MM.1S (cell line): ENCODE measurements at regions not wholly inside any gene's neighbourhood (a gene's known extent, or its start where the extent isn't known, plus 50 kb on each side); places are given as distances from the start of the nearest gene placed in this dataset.

Experiments
- DNase-seq: peaks from one replicate; pipeline ENCODE4 v3.0.0-alpha.2; 2015
- H2AFZ ChIP-seq: fragments of 300-600 bp; sonication (generic); 2 replicates; pipeline ENCODE4 v1.6.0; 2016; ENCODE audit warnings: antibody characterized with exemption, low read length
- H3F3A ChIP-seq: fragments of 300-600 bp; sonication (generic); 2 replicates; pipeline ENCODE4 v1.6.1; 2016; ENCODE audit warnings: mild to moderate bottlenecking, antibody characterized with exemption, low read length, moderate library complexity, mixed read lengths; ENCODE audit not compliant: insufficient read depth
- H3K27ac ChIP-seq: fragments of 300-600 bp; sonication (generic); 2 replicates; pipeline ENCODE4 v1.5.1; 2016; ENCODE audit warnings: mild to moderate bottlenecking, low read length
- H3K27me3 ChIP-seq: fragments of 300-600 bp; sonication (generic); replicated peaks from 2 replicates; pipeline ENCODE4 v1.6.0; 2016; ENCODE audit warnings: low read length; ENCODE audit not compliant: insufficient read depth
- H3K36me3 ChIP-seq: fragments of 300-600 bp; sonication (generic); replicated peaks from 2 replicates; pipeline ENCODE4 v1.6.1; 2016; ENCODE audit warnings: mild to moderate bottlenecking, low read length, mixed read lengths; ENCODE audit not compliant: insufficient read depth
- H3K4me1 ChIP-seq: fragments of 300-600 bp; sonication (generic); 2 replicates; pipeline ENCODE4 v1.6.1; 2016; ENCODE audit warnings: low read length, mixed read lengths
- H3K4me2 ChIP-seq: fragments of 300-600 bp; sonication (generic); 2 replicates; pipeline ENCODE4 v1.6.0; 2016; ENCODE audit warnings: low read depth, low read length
- H3K4me3 ChIP-seq: fragments of 300-600 bp; sonication (generic); 2 replicates; pipeline ENCODE4 v1.5.1; 2016; ENCODE audit warnings: low read length, mixed read lengths
- H3K79me2 ChIP-seq: fragments of 300-600 bp; sonication (generic); 2 replicates; pipeline ENCODE4 v1.6.1; 2016; ENCODE audit warnings: mixed run types, low read length, mixed read lengths
- H3K9ac ChIP-seq: fragments of 300-600 bp; sonication (generic); 2 replicates; pipeline ENCODE4 v1.6.1; 2016; ENCODE audit warnings: low read length, mixed read lengths
- H3K9me2 ChIP-seq: fragments of 300-600 bp; sonication (generic); replicated peaks from 2 replicates; pipeline ENCODE4 v1.6.1; 2016; ENCODE audit warnings: mild to moderate bottlenecking, low read length, mixed read lengths; ENCODE audit not compliant: insufficient read depth
- H3K9me3 ChIP-seq: fragments of 300-600 bp; sonication (generic); replicated peaks from 2 replicates; pipeline ENCODE4 v1.6.1; 2016; ENCODE audit warnings: mild to moderate bottlenecking, low read length, mixed read lengths; ENCODE audit not compliant: insufficient read depth
- H4K20me1 ChIP-seq: fragments of 300-600 bp; sonication (generic); 2 replicates; pipeline ENCODE4 v1.6.1; 2016; ENCODE audit warnings: mild to moderate bottlenecking, low read length, moderate library complexity, mixed read lengths; ENCODE audit not compliant: insufficient read depth
- CTCF ChIP-seq: fragments of 300-600 bp; sonication (generic); IDR thresholded peaks from 2 replicates; pipeline ENCODE4 v1.5.1; 2016; ENCODE audit warnings: antibody characterized with exemption, low read length, mixed read lengths
- EZH2 ChIP-seq: fragments of 300-600 bp; sonication (generic); optimal IDR thresholded peaks from 2 replicates; pipeline ENCODE3; 2017; ENCODE audit warnings: low read depth, mild to moderate bottlenecking, antibody characterized with exemption, low read length, mixed read lengths
- EZH2phosphoT487 ChIP-seq: fragments of 300-600 bp; sonication (generic); IDR thresholded peaks from 2 replicates; pipeline ENCODE4 v1.6.1; 2018; ENCODE audit warnings: antibody characterized with exemption, low read length

- Histone ChIP-seq H3K9me2 (no peaks in the 10 kb centered on the region), H2AFZ (no peak overlapping the region), H3K27me3 (no peaks in the 10 kb centered on the region), H3K4me3 (no peak overlapping the region), H4K20me1 (no peaks in the 10 kb centered on the region), H3K9ac (no peak overlapping the region), H3K27ac (no peak overlapping the region), H3K4me2 (no peak overlapping the region), H3K79me2 (no peaks in the 10 kb centered on the region), H3F3A (no peaks in the 10 kb centered on the region), H3K4me1 (no peaks in the 10 kb centered on the region), H3K36me3 (no peaks in the 10 kb centered on the region), H3K9me3 (no peaks in the 10 kb centered on the region)
- no peak for DNase-seq
- TF ChIP-seq EZH2: no peak
- no peak for TF ChIP-seq CTCF
Observed at GRCh38 chr2:107448160-107448559, 378.5 kb upstream of the RGPD4 start.

GRCh38 chr2:107461301-107461700, 365.4 kb upstream of the RGPD4 start:
- TF ChIP-seq EZH2phosphoT487: no peak
- no peak for TF ChIP-seq EZH2
- TF ChIP-seq CTCF: no peak
- no peak overlapping the region for H3K9ac ChIP-seq
- no peaks in the 10 kb centered on the region for H3F3A ChIP-seq
- H3K27ac ChIP-seq: no peak overlapping the region
- no peak overlapping the region for H3K4me2 ChIP-seq
- no peak for DNase-seq
- H3K9me3 ChIP-seq: no peaks in the 10 kb centered on the region
- no peak overlapping the region for H2AFZ ChIP-seq
- H3K27me3 ChIP-seq: no peaks in the 10 kb centered on the region
- H3K4me1 ChIP-seq: no peaks in the 10 kb centered on the region
- H3K36me3 ChIP-seq: no peaks in the 10 kb centered on the region
- no peaks in the 10 kb centered on the region for H3K79me2 ChIP-seq
- no peaks in the 10 kb centered on the region for H4K20me1 ChIP-seq
- H3K4me3 ChIP-seq: no peak overlapping the region
- no peaks in the 10 kb centered on the region for H3K9me2 ChIP-seq

- DNase-seq: no peak
- H3K9me2 ChIP-seq: no peaks in the 10 kb centered on the region
- H3K27me3 ChIP-seq: no peaks in the 10 kb centered on the region
- H3K9me3 ChIP-seq: no peaks in the 10 kb centered on the region
- no peak overlapping the region for H3K9ac ChIP-seq
- no peak for TF ChIP-seq EZH2
- no peak for TF ChIP-seq EZH2phosphoT487
- no peak for TF ChIP-seq CTCF
- H3K36me3 ChIP-seq: no peaks in the 10 kb centered on the region
- H3K4me1 ChIP-seq: no peaks in the 10 kb centered on the region
- H2AFZ ChIP-seq: no peak overlapping the region
- no peak overlapping the region for H3K27ac ChIP-seq
- no peak overlapping the region for H3K4me2 ChIP-seq
- no peaks in the 10 kb centered on the region for H3K79me2 ChIP-seq
- H3K4me3 ChIP-seq: no peak overlapping the region
- no peaks in the 10 kb centered on the region for H3F3A ChIP-seq
- H4K20me1 ChIP-seq: no peaks in the 10 kb centered on the region
Observed at GRCh38 chr2:107462181-107462580, 364.5 kb upstream of the RGPD4 start.

GRCh38 chr2:107466241-107466640, 360.5 kb upstream of the RGPD4 start:
- H3K27me3 ChIP-seq: no peaks in the 10 kb centered on the region
- no peak for TF ChIP-seq EZH2
- no peak for TF ChIP-seq EZH2phosphoT487
- TF ChIP-seq CTCF: no peak
- H4K20me1 ChIP-seq: no peaks in the 10 kb centered on the region
- no peaks in the 10 kb centered on the region for H3K36me3 ChIP-seq
- no peak overlapping the region for H2AFZ ChIP-seq
- no peaks in the 10 kb centered on the region for H3K9me2 ChIP-seq
- H3K9me3 ChIP-seq: no peaks in the 10 kb centered on the region
- H3K79me2 ChIP-seq: no peaks in the 10 kb centered on the region
- no peaks in the 10 kb centered on the region for H3K4me1 ChIP-seq
- no peak for DNase-seq
- H3K4me3 ChIP-seq: no peak overlapping the region
- no peak overlapping the region for H3K4me2 ChIP-seq
- H3K27ac ChIP-seq: no peak overlapping the region
- no peak overlapping the region for H3K9ac ChIP-seq
- no peaks in the 10 kb centered on the region for H3F3A ChIP-seq
